ENCODE measurements at regions not wholly inside any gene's neighbourhood (a gene's known extent, or its start where the extent isn't known, plus 50 kb on each side); places are given as distances from the start of the nearest gene placed in this dataset.

DNA sequence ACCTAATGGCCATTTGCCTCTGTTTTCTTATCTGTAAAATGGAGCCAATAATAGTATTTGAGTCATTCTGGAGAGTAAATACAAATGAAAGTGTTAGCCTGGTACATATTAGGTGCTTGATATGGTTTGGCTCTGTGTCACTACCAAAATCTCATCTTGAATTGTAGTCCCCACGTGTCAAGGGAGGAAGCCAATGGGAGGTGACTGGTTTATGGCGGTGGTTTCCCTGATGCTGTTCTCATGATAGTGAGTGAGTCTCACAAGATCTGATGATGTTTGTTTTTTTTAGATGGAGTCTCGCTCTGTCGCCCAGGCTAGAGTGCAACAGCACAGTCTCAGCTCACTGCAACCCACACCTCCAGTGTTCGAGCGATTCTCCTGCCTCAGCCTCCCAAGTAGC is 194.0 kb upstream of the SEMA3E start:
- Histone ChIP-seq H3K36me3 (ENCODE audit: control insufficient read depth in 2 of 2, insufficient read depth in 1 of 2, low read length in 2 of 2) (no peaks in the 10 kb centered on the region), H3K9me3 (ENCODE audit: control insufficient read depth, insufficient read depth, low read depth, low read length) (no peaks in the 10 kb centered on the region), H3K4me3 (ENCODE audit: low read depth, low read length) (no peak overlapping the region), H3K4me1 (ENCODE audit: control insufficient read depth, insufficient read depth, low read length) (no peaks in the 10 kb centered on the region), H3K27ac (ENCODE audit: extremely low read depth, low read depth, low read length) (no peak overlapping the region)
- TF ChIP-seq, protein P1, sequence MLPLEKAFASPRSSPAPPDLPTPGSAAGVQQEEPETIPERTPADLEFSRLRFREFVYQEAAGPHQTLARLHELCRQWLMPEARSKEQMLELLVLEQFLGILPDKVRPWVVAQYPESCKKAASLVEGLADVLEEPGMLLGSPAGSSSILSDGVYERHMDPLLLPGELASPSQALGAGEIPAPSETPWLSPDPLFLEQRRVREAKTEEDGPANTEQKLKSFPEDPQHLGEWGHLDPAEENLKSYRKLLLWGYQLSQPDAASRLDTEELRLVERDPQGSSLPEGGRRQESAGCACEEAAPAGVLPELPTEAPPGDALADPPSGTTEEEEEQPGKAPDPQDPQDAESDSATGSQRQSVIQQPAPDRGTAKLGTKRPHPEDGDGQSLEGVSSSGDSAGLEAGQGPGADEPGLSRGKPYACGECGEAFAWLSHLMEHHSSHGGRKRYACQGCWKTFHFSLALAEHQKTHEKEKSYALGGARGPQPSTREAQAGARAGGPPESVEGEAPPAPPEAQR (tag by site-specific recombination; IDR thresholded peaks at IDR 0.05) = no peak
- no peak for TF ChIP-seq ZNF302 (tag by site-specific recombination; IDR thresholded peaks at IDR 0.05; ENCODE audit: low read depth)
- no peak for TF ChIP-seq ZNF138 (tag by site-specific recombination; IDR thresholded peaks at IDR 0.05; ENCODE audit: borderline replicate concordance)
- TF ChIP-seq ZNF366 (tag by site-specific recombination; conservative IDR thresholded peaks at IDR 0.05) = no peak
- no peak for TF ChIP-seq ZNF112 (tag by site-specific recombination; IDR thresholded peaks at IDR 0.05)
- no peak for TF ChIP-seq GFI1B (tag by site-specific recombination; IDR thresholded peaks at IDR 0.05)
- TF ChIP-seq ZNF121 (tag by site-specific recombination; IDR thresholded peaks at IDR 0.05) = no peak
- TF ChIP-seq ZNF792 (tag by site-specific recombination; IDR thresholded peaks at IDR 0.05) = no peak
- no peak for TF ChIP-seq ZNF843 (tag by site-specific recombination; IDR thresholded peaks at IDR 0.05)
- TF ChIP-seq ZNF777 (tag by site-specific recombination; IDR thresholded peaks at IDR 0.05; ENCODE audit: borderline replicate concordance) = no peak
- POLR2A ChIA-PET = no interaction called here
- CTCF ChIA-PET = no interaction called here

DNA sequence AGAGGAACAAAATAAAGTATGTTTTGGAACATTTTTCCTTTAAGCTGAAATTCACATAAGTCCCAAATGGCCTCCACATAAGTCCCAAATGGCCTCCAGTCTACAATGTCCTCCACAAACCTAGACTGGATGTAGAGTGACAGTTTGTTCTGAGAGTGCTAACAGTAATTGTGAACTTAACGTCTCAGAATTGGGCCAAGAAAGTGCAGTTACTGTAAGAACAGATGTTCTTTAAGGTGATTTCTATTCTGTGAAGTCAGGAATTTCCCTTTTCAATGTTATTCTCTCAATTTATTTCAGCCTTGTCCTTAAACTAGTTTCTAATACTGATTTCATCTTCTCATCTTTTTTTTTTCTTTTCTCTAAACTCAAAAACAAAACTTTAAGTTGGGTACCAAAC is 188.7 kb upstream of the SEMA3E start:
- H3K4me3 ChIP-seq (ENCODE audit: low read depth, low read length) = no peak overlapping the region
- no peaks in the 10 kb centered on the region for H3K4me1 ChIP-seq (ENCODE audit: control insufficient read depth, insufficient read depth, low read length)
- H3K27ac ChIP-seq (ENCODE audit: extremely low read depth, low read depth, low read length) = no peak overlapping the region
- ChIA-PET CTCF (interaction anchor here (0.6 kb wide), 1 partner anchor 34 kb away, joined by 4 read pairs; no protein-coding TSS in a partner anchor), POLR2A (no interaction called here)
- no peak for TF ChIP-seq ZBTB7A (tag by site-specific recombination; IDR thresholded peaks at IDR 0.05; ENCODE audit: low read depth)
- no peak for TF ChIP-seq ZNF416 (tag by site-specific recombination; IDR thresholded peaks at IDR 0.05)
- TF ChIP-seq RBAK (tag by site-specific recombination; IDR thresholded peaks at IDR 0.05) = no peak
- TF ChIP-seq SCRT2 (tag by site-specific recombination; IDR thresholded peaks at IDR 0.05) = no peak
- TF ChIP-seq, protein P2, sequence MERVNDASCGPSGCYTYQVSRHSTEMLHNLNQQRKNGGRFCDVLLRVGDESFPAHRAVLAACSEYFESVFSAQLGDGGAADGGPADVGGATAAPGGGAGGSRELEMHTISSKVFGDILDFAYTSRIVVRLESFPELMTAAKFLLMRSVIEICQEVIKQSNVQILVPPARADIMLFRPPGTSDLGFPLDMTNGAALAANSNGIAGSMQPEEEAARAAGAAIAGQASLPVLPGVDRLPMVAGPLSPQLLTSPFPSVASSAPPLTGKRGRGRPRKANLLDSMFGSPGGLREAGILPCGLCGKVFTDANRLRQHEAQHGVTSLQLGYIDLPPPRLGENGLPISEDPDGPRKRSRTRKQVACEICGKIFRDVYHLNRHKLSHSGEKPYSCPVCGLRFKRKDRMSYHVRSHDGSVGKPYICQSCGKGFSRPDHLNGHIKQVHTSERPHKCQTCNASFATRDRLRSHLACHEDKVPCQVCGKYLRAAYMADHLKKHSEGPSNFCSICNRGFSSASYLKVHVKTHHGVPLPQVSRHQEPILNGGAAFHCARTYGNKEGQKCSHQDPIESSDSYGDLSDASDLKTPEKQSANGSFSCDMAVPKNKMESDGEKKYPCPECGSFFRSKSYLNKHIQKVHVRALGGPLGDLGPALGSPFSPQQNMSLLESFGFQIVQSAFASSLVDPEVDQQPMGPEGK (tag by site-specific recombination; IDR thresholded peaks at IDR 0.05) = no peak
- TF ChIP-seq, protein P3, sequence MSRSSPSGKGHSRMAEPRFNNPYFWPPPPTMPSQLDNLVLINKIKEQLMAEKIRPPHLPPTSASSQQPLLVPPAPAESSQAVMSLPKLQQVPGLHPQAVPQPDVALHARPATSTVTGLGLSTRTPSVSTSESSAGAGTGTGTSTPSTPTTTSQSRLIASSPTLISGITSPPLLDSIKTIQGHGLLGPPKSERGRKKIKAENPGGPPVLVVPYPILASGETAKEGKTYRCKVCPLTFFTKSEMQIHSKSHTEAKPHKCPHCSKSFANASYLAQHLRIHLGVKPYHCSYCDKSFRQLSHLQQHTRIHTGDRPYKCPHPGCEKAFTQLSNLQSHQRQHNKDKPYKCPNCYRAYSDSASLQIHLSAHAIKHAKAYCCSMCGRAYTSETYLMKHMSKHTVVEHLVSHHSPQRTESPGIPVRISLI (tag by site-specific recombination; IDR thresholded peaks at IDR 0.05) = no peak
- TF ChIP-seq ZNF585B (tag by site-specific recombination; IDR thresholded peaks at IDR 0.05) = no peak
- no peaks in the 10 kb centered on the region for H3K9me3 ChIP-seq (ENCODE audit: control insufficient read depth, insufficient read depth, low read depth, low read length)
- no peaks in the 10 kb centered on the region for H3K36me3 ChIP-seq (ENCODE audit: control insufficient read depth in 2 of 2, insufficient read depth in 1 of 2, low read length in 2 of 2)

DNA sequence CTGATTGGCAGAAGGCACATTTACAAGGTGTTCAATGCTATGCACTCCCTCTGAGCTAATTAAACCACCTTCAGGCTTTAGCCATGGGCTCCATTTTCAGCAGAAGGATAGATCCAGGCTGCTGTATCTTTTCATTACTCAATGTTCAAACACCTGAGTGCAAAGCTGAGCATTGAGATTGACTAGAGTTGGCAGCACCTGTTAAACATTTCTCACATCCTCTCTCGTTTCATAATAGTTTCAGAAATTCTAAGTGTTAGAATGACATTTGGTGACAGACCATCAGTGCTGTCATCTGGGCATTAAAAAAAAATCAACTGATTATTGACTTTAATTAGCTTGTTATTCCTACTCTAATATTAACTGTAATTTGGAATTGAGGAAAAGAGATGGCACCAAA is 187.1 kb upstream of the SEMA3E start:
- H3K4me3 ChIP-seq (ENCODE audit: low read depth, low read length) = no peak overlapping the region
- no peaks in the 10 kb centered on the region for H3K36me3 ChIP-seq (ENCODE audit: control insufficient read depth in 2 of 2, insufficient read depth in 1 of 2, low read length in 2 of 2)
- H3K4me1 ChIP-seq (ENCODE audit: control insufficient read depth, insufficient read depth, low read length) = no peaks in the 10 kb centered on the region
- H3K27ac ChIP-seq (ENCODE audit: extremely low read depth, low read depth, low read length) = no peak overlapping the region
- ChIA-PET POLR2A (no interaction called here), CTCF (no interaction called here)
- H3K9me3 ChIP-seq (ENCODE audit: control insufficient read depth, insufficient read depth, low read depth, low read length) = no peaks in the 10 kb centered on the region
- TF ChIP-seq SP2 (tag by site-specific recombination; IDR thresholded peaks at IDR 0.05) (no peak), ZNF776 (tag by site-specific recombination; IDR thresholded peaks at IDR 0.05; ENCODE audit: borderline replicate concordance) (no peak), MEIS1 (CRISPR knock-in tag; IDR thresholded peaks at IDR 0.05; ENCODE audit: borderline replicate concordance) (no peak), ZNF600 (tag by site-specific recombination; IDR thresholded peaks at IDR 0.05) (no peak), GLIS1 (tag by site-specific recombination; IDR thresholded peaks at IDR 0.05) (no peak), ZNF174 (tag by site-specific recombination; IDR thresholded peaks at IDR 0.05) (no peak), ZNF530 (tag by site-specific recombination; IDR thresholded peaks at IDR 0.05; ENCODE audit: low read depth) (no peak), ZNF112 (tag by site-specific recombination; IDR thresholded peaks at IDR 0.05) (no peak), ZNF169 (tag by site-specific recombination; IDR thresholded peaks at IDR 0.05) (no peak)
- TF ChIP-seq, protein P4, sequence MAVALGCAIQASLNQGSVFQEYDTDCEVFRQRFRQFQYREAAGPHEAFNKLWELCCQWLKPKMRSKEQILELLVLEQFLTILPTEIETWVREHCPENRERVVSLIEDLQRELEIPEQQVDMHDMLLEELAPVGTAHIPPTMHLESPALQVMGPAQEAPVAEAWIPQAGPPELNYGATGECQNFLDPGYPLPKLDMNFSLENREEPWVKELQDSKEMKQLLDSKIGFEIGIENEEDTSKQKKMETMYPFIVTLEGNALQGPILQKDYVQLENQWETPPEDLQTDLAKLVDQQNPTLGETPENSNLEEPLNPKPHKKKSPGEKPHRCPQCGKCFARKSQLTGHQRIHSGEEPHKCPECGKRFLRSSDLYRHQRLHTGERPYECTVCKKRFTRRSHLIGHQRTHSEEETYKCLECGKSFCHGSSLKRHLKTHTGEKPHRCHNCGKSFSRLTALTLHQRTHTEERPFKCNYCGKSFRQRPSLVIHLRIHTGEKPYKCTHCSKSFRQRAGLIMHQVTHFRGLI (tag by site-specific recombination; IDR thresholded peaks at IDR 0.05) = no peak
- TF ChIP-seq, protein P2 (tag by site-specific recombination; IDR thresholded peaks at IDR 0.05) = no peak

Data from HEK293 (cell line).